Gastroesophageal sphincter (tissue), 3 donors: ENCODE measurements at regions not wholly inside any gene's neighbourhood (a gene's known extent, or its start where the extent isn't known, plus 50 kb on each side); places are given as distances from the start of the nearest gene placed in this dataset.

Experiments used
- POLR2AphosphoS5 ChIP-seq: sonication (generic); formaldehyde crosslinking; IDR thresholded peaks from one replicate; pipeline ENCODE4 v1.6.1; 2017; ENCODE audit warnings: antibody characterized with exemption
- TF ChIP-seq, protein P1 (sequence below), 4 experiments: fragments of 200-600 bp in 2 of 4; fragments of 450-650 bp in 2 of 4; sonication (generic) in 1 of 4; IDR thresholded peaks; one replicate each; pipeline ENCODE4 v1.5.1; 2017 to 2019; ENCODE audit warnings: antibody characterized with exemption in 4 of 4, mild to moderate bottlenecking in 2 of 4, moderate library complexity in 2 of 4

DNA sequence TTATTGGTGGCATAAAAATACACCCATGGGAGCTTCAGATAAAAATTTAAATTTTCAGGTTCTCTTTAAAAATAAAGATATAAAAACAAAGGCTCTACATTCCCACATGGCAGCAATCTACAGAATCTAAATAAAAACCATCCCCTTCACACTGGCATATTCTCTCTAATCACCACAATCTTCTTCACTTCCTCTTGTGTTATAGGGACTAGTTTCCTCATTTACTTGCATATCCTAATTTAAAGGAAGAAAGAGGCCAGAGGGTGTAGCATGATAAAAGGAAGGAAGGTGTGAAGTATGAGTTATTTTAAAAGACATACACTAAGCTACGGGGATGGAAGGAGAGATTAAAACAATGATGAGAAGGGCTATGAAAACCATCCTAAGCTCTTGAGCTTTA, 390.5 kb downstream of the ZNF608 start:
- no peak for TF ChIP-seq POLR2AphosphoS5
- TF ChIP-seq, protein P1, sequence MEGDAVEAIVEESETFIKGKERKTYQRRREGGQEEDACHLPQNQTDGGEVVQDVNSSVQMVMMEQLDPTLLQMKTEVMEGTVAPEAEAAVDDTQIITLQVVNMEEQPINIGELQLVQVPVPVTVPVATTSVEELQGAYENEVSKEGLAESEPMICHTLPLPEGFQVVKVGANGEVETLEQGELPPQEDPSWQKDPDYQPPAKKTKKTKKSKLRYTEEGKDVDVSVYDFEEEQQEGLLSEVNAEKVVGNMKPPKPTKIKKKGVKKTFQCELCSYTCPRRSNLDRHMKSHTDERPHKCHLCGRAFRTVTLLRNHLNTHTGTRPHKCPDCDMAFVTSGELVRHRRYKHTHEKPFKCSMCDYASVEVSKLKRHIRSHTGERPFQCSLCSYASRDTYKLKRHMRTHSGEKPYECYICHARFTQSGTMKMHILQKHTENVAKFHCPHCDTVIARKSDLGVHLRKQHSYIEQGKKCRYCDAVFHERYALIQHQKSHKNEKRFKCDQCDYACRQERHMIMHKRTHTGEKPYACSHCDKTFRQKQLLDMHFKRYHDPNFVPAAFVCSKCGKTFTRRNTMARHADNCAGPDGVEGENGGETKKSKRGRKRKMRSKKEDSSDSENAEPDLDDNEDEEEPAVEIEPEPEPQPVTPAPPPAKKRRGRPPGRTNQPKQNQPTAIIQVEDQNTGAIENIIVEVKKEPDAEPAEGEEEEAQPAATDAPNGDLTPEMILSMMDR (IDR thresholded peaks at IDR 0.05): no peak
